SK-N-SH (cell line): ENCODE measurements at regions not wholly inside any gene's neighbourhood (a gene's known extent, or its start where the extent isn't known, plus 50 kb on each side); places are given as distances from the start of the nearest gene placed in this dataset.

ENCODE experiments used
- CTCF ChIA-PET: fragments of 300-600, 350-600 bp; formaldehyde crosslinking; extraction: SDS; loops from one replicate; lab custom pipeline; 2021; lab: Yijun Ruan, JAX
- POLR2A ChIA-PET: fragments of 350-600 bp; sonication (Branson Sonifier 250); formaldehyde crosslinking; extraction: SDS; loops from one replicate; lab custom pipeline; 2020; ENCODE audit warnings: antibody characterized with exemption, inconsistent platforms; lab: Yijun Ruan, JAX
- DNase-seq: peaks from one replicate; pipeline ENCODE4 v3.0.0; 2012
- H2AFZ ChIP-seq: fragments of 200-600 bp; sonication (generic); 2 replicates; pipeline ENCODE4 v1.8.1; 2016; ENCODE audit warnings: antibody characterized with exemption, mild to moderate bottlenecking, low read depth
- H3F3A ChIP-seq: fragments of 200-600 bp; sonication (generic); replicated peaks from 2 replicates; pipeline ENCODE3; 2016; ENCODE audit warnings: antibody characterized with exemption, mild to moderate bottlenecking; ENCODE audit not compliant: insufficient read depth
- H3K27ac ChIP-seq, 2 experiments: fragments of 200-500 bp in 1 of 2; fragments of 200-600 bp in 1 of 2; sonication (Bioruptor generic) in 1 of 2; sonication (generic), shearing (Covaris generic) in 1 of 2; 2 replicates each; pipeline versions ENCODE4 v1.5.1 to v1.6.1; 2014 to 2016; ENCODE audit warnings: low read depth in 2 of 2, inconsistent platforms in 1 of 2, low read length in 1 of 2, mild to moderate bottlenecking in 1 of 2, mixed read lengths in 1 of 2
- H3K27me3 ChIP-seq: fragments of 200-600 bp; sonication (generic), shearing (Covaris generic); 2 replicates; pipeline ENCODE4 v1.6.1; 2016; ENCODE audit warnings: mixed run types; ENCODE audit not compliant: insufficient read depth
- H3K36me3 ChIP-seq, 2 experiments: fragments of 200-500 bp in 1 of 2; fragments of 200-600 bp in 1 of 2; sonication (Bioruptor generic) in 1 of 2; sonication (generic) in 1 of 2; replicated peaks in 1 of 2; 2 replicates each; pipeline versions ENCODE3 to v1.5.1; 2014 to 2016; ENCODE audit warnings: low read length in 1 of 2, mild to moderate bottlenecking in 1 of 2; ENCODE audit not compliant: insufficient read depth in 2 of 2, control insufficient read depth in 1 of 2
- H3K4me1 ChIP-seq, 2 experiments: fragments of 200-500 bp in 1 of 2; fragments of 200-600 bp in 1 of 2; sonication (Bioruptor generic) in 1 of 2; sonication (generic), shearing (Covaris generic) in 1 of 2; 2 replicates each; pipeline versions ENCODE4 v1.5.1 to v1.6.1; 2014 to 2016; ENCODE audit warnings: low read depth in 1 of 2, low read length in 1 of 2, mixed run types in 1 of 2; ENCODE audit not compliant: insufficient read depth in 2 of 2, control insufficient read depth in 1 of 2
- H3K4me2 ChIP-seq: fragments of 200-600 bp; sonication (generic), shearing (Covaris generic); 2 replicates; pipeline ENCODE4 v1.6.1; 2017; ENCODE audit warnings: mixed run types
- H3K4me3 ChIP-seq, 2 experiments: fragments of 200-500 bp in 1 of 2; fragments of 200-600 bp in 1 of 2; sonication (Bioruptor generic) in 1 of 2; sonication (generic), shearing (Covaris generic) in 1 of 2; 2 replicates each; pipeline versions ENCODE4 v1.5.1 to v1.8.1; 2014 to 2016; ENCODE audit warnings: low read depth in 2 of 2, inconsistent platforms in 1 of 2, low read length in 1 of 2, mild to moderate bottlenecking in 1 of 2, mixed read lengths in 1 of 2, moderate library complexity in 1 of 2
- H3K79me2 ChIP-seq: fragments of 200-600 bp; sonication (generic); 2 replicates; pipeline ENCODE4 v1.8.1; 2017; ENCODE audit warnings: mild to moderate bottlenecking; ENCODE audit not compliant: insufficient read depth
- H3K9ac ChIP-seq: fragments of 200-600 bp; sonication (generic); 2 replicates; pipeline ENCODE4 v1.6.1; 2017; ENCODE audit warnings: mixed run types
- H3K9me2 ChIP-seq: fragments of 200-600 bp; sonication (generic); 2 replicates; pipeline ENCODE4 v1.6.1; 2017; ENCODE audit warnings: mixed run types
- H3K9me3 ChIP-seq: fragments of 200-600 bp; sonication (generic); 2 replicates; pipeline ENCODE4 v1.6.1; 2017; ENCODE audit warnings: mixed run types, mild to moderate bottlenecking, moderate library complexity
- H4K20me1 ChIP-seq: fragments of 200-600 bp; sonication (generic); 2 replicates; pipeline ENCODE4 v1.6.1; 2017; ENCODE audit warnings: mild to moderate bottlenecking, mixed run types; ENCODE audit not compliant: insufficient read depth
- CHD2 ChIP-seq: fragments of 150-350 bp; IDR thresholded peaks from 2 replicates; pipeline ENCODE4 v1.6.1; 2018; ENCODE audit warnings: low read length; ENCODE audit not compliant: partially characterized antibody
- CTCF ChIP-seq: fragments of 200-600 bp; sonication (generic); IDR thresholded peaks from 2 replicates; pipeline ENCODE4 v1.6.1; 2017; ENCODE audit warnings: antibody characterized with exemption, mild to moderate bottlenecking, moderate library complexity
- EP300 ChIP-seq, 2 experiments: IDR thresholded peaks; 2 replicates each; pipeline versions ENCODE4 v1.4.0 to v1.6.1; 2012; ENCODE audit warnings: borderline replicate concordance in 1 of 2, low read depth in 1 of 2, low read length in 1 of 2
- FOSL2 ChIP-seq: IDR thresholded peaks from 2 replicates; pipeline ENCODE4 v1.4.0; 2012; ENCODE audit warnings: low read depth, mild to moderate bottlenecking, moderate library complexity, borderline replicate concordance
- FOXJ3 ChIP-seq: sonication (generic); formaldehyde crosslinking; IDR thresholded peaks from 2 replicates; pipeline ENCODE4 v1.5.1; 2020; ENCODE audit warnings: mild to moderate bottlenecking, missing genetic modification reagents
- GABPA ChIP-seq: IDR thresholded peaks from 2 replicates; pipeline ENCODE4 v1.4.0; 2012; ENCODE audit warnings: low read depth, mild to moderate bottlenecking
- IRF3 ChIP-seq: fragments of 150-350 bp; IDR thresholded peaks from 2 replicates; pipeline ENCODE4 v1.6.1; 2016; ENCODE audit warnings: mild to moderate bottlenecking, low read depth, low read length
- JUND ChIP-seq: IDR thresholded peaks from 2 replicates; pipeline ENCODE4 v1.4.0; 2012
- MEF2A ChIP-seq: IDR thresholded peaks from 2 replicates; pipeline ENCODE4 v1.4.0; 2012; ENCODE audit warnings: low read depth, borderline replicate concordance
- MXI1 ChIP-seq: IDR thresholded peaks from 2 replicates; pipeline ENCODE4 v1.6.1; 2012; ENCODE audit warnings: mild to moderate bottlenecking, low read depth, low read length, improper control_type of control experiment
- NFIC ChIP-seq: IDR thresholded peaks from 2 replicates; pipeline ENCODE4 v1.4.0; 2012; ENCODE audit warnings: borderline replicate concordance
- PBX3 ChIP-seq: IDR thresholded peaks from 2 replicates; pipeline ENCODE4; 2012
- POLR2AphosphoS5 ChIP-seq: IDR thresholded peaks from 2 replicates; pipeline ENCODE4 v1.6.1; 2012; ENCODE audit warnings: low read depth, low read length
- RAD21 ChIP-seq: IDR thresholded peaks from 2 replicates; pipeline ENCODE4 v1.6.1; 2012; ENCODE audit warnings: mild to moderate bottlenecking, low read length
- RCOR1 ChIP-seq: fragments of 150-350 bp; IDR thresholded peaks from 2 replicates; pipeline ENCODE4 v1.6.1; 2017; ENCODE audit warnings: antibody characterized with exemption, low read length
- SIN3A ChIP-seq: IDR thresholded peaks from 2 replicates; pipeline ENCODE4 v1.6.1; 2012; ENCODE audit warnings: low read depth, mild to moderate bottlenecking, low read length, moderate library complexity, borderline replicate concordance
- SMC3 ChIP-seq: IDR thresholded peaks from 2 replicates; pipeline ENCODE4 v1.6.1; 2012; ENCODE audit warnings: low read depth, low read length, improper control_type of control experiment
- TCF12 ChIP-seq: IDR thresholded peaks from 2 replicates; pipeline ENCODE4 v1.4.0; 2012
- TEAD4 ChIP-seq: IDR thresholded peaks from 2 replicates; pipeline ENCODE4 v1.4.0; 2012; ENCODE audit warnings: mild to moderate bottlenecking, borderline replicate concordance; ENCODE audit not compliant: insufficient read depth
- WGBS: methylation state at CpG from one replicate; pipeline ENCODE4 v1.1.6; 2017; ENCODE audit warnings: low lambda C conversion rate; 5-methylcytosine and 5-hydroxymethylcytosine counted together
- TF ChIP-seq, protein P1 (sequence below): IDR thresholded peaks from 2 replicates; pipeline ENCODE4 v1.4.0; 2012; ENCODE audit warnings: low read depth
- TF ChIP-seq, protein P2 (sequence below): fragments of 150-350 bp; IDR thresholded peaks from 2 replicates; pipeline ENCODE4 v1.6.1; 2017; ENCODE audit warnings: antibody characterized with exemption, low read length, low read depth, borderline replicate concordance

- H4K20me1 ChIP-seq: no peaks in the 10 kb centered on the region
- H3K4me3 ChIP-seq: no peak overlapping the region
- no peaks in the 10 kb centered on the region for H3F3A ChIP-seq
- ChIA-PET POLR2A (no interaction called here), CTCF (no interaction called here)
- no peaks in the 10 kb centered on the region for H3K9me2 ChIP-seq
- no peak overlapping the region for H3K27ac ChIP-seq
- TF ChIP-seq MEF2A (no peak), EP300 (IDR thresholded peaks at IDR 0.05; ENCODE audit: borderline replicate concordance in 1 of 2, low read depth in 1 of 2, low read length in 1 of 2) (no peak), MXI1 (no peak), RAD21 (no peak), FOXJ3 (no peak), CHD2 (no peak), JUND (no peak), SIN3A (no peak), TCF12 (no peak), FOSL2 (no peak), IRF3 (no peak), RCOR1 (no peak), NFIC (no peak)
- TF ChIP-seq, protein P1, sequence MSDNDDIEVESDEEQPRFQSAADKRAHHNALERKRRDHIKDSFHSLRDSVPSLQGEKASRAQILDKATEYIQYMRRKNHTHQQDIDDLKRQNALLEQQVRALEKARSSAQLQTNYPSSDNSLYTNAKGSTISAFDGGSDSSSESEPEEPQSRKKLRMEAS: no peak
- TF ChIP-seq, protein P2, sequence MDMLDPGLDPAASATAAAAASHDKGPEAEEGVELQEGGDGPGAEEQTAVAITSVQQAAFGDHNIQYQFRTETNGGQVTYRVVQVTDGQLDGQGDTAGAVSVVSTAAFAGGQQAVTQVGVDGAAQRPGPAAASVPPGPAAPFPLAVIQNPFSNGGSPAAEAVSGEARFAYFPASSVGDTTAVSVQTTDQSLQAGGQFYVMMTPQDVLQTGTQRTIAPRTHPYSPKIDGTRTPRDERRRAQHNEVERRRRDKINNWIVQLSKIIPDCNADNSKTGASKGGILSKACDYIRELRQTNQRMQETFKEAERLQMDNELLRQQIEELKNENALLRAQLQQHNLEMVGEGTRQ: no peak
- H3K36me3 ChIP-seq: no peaks in the 10 kb centered on the region
- H3K4me2 ChIP-seq: no peak overlapping the region
- H3K9ac ChIP-seq: no peak overlapping the region
- no peaks in the 10 kb centered on the region for H3K4me1 ChIP-seq
- no peak for DNase-seq
- WGBS: 26% methylated on average over 5 of the region's 9 CpGs
- no peaks in the 10 kb centered on the region for H3K27me3 ChIP-seq
- no peak overlapping the region for H2AFZ ChIP-seq
- no peaks in the 10 kb centered on the region for H3K79me2 ChIP-seq
- H3K9me3 ChIP-seq: no peaks in the 10 kb centered on the region
Measured at GRCh38 chr3:152683521-152683999, 151.4 kb upstream of the P2RY1 start.

- DNase-seq: no peak
- no peaks in the 10 kb centered on the region for H3K4me1 ChIP-seq
- no CpG with 5 or more reads among the region's 1 CpG for WGBS
- CTCF ChIA-PET: no interaction called here
- POLR2A ChIA-PET: no interaction called here
- H4K20me1 ChIP-seq: no peaks in the 10 kb centered on the region
- no peak overlapping the region for H3K4me2 ChIP-seq
- H3K9me2 ChIP-seq: no peaks in the 10 kb centered on the region
- H3K27me3 ChIP-seq: no peaks in the 10 kb centered on the region
- H3F3A ChIP-seq: no peaks in the 10 kb centered on the region
- H3K36me3 ChIP-seq: no peaks in the 10 kb centered on the region
- H3K9me3 ChIP-seq: no peaks in the 10 kb centered on the region
- H2AFZ ChIP-seq: no peak overlapping the region
- no peak overlapping the region for H3K9ac ChIP-seq
- H3K79me2 ChIP-seq: no peaks in the 10 kb centered on the region
- H3K4me3 ChIP-seq: no peak overlapping the region
- H3K27ac ChIP-seq: no peak overlapping the region
- no peak for TF ChIP-seq SMC3
- no peak for TF ChIP-seq CHD2
- no peak for TF ChIP-seq IRF3
- TF ChIP-seq TEAD4: no peak
- TF ChIP-seq, protein P2: no peak
- TF ChIP-seq CTCF: no peak
- TF ChIP-seq POLR2AphosphoS5: no peak
- TF ChIP-seq, protein P1: no peak
- no peak for TF ChIP-seq GABPA
- TF ChIP-seq PBX3: no peak
Measured at GRCh38 chr3:152684279-152684678, 150.7 kb upstream of the P2RY1 start.
